Hepatocyte (in vitro differentiated cells): ENCODE measurements at regions not wholly inside any gene's neighbourhood (a gene's known extent, or its start where the extent isn't known, plus 50 kb on each side); places are given as distances from the start of the nearest gene placed in this dataset.
A peak's percentile ranks its signal among the peaks of the same experiment; 100 is the strongest.

Source experiments
- DNase-seq: peaks from one replicate; pipeline ENCODE4 v3.0.0-alpha.2; 2016; ENCODE audit warnings: low spot score
- H2AFZ ChIP-seq: fragments of 200-600 bp; sonication (generic); 2 replicates; pipeline ENCODE4 v1.6.0; 2016; ENCODE audit warnings: antibody characterized with exemption, mild to moderate bottlenecking
- H3K27ac ChIP-seq: fragments of 200-600 bp; sonication (generic); 2 replicates; pipeline ENCODE4 v1.5.1; 2016; ENCODE audit warnings: mild to moderate bottlenecking
- H3K27me3 ChIP-seq: fragments of 200-600 bp; sonication (generic); 2 replicates; pipeline ENCODE4 v1.6.1; 2016
- H3K36me3 ChIP-seq: fragments of 200-600 bp; sonication (generic); replicated peaks from 2 replicates; pipeline ENCODE4 v1.5.1; 2016; ENCODE audit warnings: low read depth; ENCODE audit not compliant: insufficient read depth
- H3K4me1 ChIP-seq: fragments of 200-600 bp; sonication (generic); 2 replicates; pipeline ENCODE4 v1.5.1; 2016; ENCODE audit warnings: mild to moderate bottlenecking, moderate library complexity; ENCODE audit not compliant: insufficient read depth
- H3K4me2 ChIP-seq: fragments of 200-600 bp; sonication (generic); 2 replicates; pipeline ENCODE4 v1.6.0; 2016
- H3K4me3 ChIP-seq: fragments of 200-600 bp; sonication (generic); 2 replicates; pipeline ENCODE4 v1.5.1; 2016; ENCODE audit warnings: mild to moderate bottlenecking
- H3K79me2 ChIP-seq: fragments of 200-600 bp; sonication (generic); 2 replicates; pipeline ENCODE4 v1.6.0; 2017; ENCODE audit warnings: mild to moderate bottlenecking
- H3K9me2 ChIP-seq: fragments of 200-600 bp; sonication (generic); replicated peaks from 2 replicates; pipeline ENCODE4 v1.6.0; 2017; ENCODE audit warnings: mild to moderate bottlenecking; ENCODE audit not compliant: insufficient read depth
- H3K9me3 ChIP-seq: fragments of 200-600 bp; sonication (generic); 2 replicates; pipeline ENCODE4 v1.5.1; 2016; ENCODE audit warnings: low read depth, mild to moderate bottlenecking
- H4K20me1 ChIP-seq: fragments of 200-600 bp; sonication (generic); 2 replicates; pipeline ENCODE4 v1.6.0; 2016; ENCODE audit warnings: mild to moderate bottlenecking; ENCODE audit not compliant: insufficient read depth, poor library complexity, severe bottlenecking
- EZH2 ChIP-seq: fragments of 200-600 bp; sonication (generic); IDR thresholded peaks from 2 replicates; pipeline ENCODE4 v1.6.1; 2016; ENCODE audit warnings: antibody characterized with exemption, mild to moderate bottlenecking, borderline replicate concordance
- EZH2phosphoT487 ChIP-seq: fragments of 200-600 bp; sonication (generic); IDR thresholded peaks from one replicate; pipeline ENCODE4 v1.6.1; 2018; ENCODE audit warnings: antibody characterized with exemption, mild to moderate bottlenecking, low read depth, moderate library complexity; ENCODE audit not compliant: unreplicated experiment, severe bottlenecking
- WGBS: methylation state at CpG from one replicate; pipeline ENCODE4 v1.1.6; 2016; ENCODE audit warnings: low lambda C conversion rate; ENCODE audit errors: missing lambda C conversion rate; 5-methylcytosine and 5-hydroxymethylcytosine counted together
- TF ChIP-seq, protein P1 (sequence below): fragments of 200-600 bp; sonication (generic); IDR thresholded peaks from 2 replicates; pipeline ENCODE4 v1.5.1; 2016; ENCODE audit warnings: antibody characterized with exemption, mild to moderate bottlenecking; ENCODE audit not compliant: poor library complexity

DNA sequence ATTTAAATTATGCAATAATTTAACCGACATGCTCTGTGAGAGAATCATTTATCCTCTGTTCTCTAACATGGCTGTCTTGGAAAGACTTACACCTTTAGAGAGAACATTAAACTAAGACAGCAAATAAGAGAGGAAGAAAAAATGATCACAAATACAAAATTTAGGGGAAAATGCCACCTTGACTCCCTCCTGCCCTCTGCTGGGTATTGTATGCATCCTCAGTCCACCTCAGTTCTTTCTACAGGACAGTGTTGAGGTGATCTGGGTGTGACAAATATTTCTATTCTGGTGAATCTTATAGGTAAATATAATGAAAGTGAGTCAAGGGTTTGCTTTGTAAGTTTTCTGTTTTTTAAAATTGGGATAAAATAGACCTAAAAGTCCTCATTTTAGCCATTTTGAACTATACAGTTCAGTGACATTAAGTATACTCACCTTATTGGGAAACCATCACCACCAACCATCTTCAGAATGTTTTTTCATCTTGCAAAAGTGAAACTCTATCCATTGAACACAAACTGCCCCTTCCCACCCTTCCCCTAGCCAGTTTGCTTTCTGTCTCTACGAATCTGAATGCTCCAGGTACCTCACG is 61.5 kb upstream of the ELMO1 start:
- Histone ChIP-seq H3K4me3 (no peak overlapping the region), H4K20me1 (no peaks in the 10 kb centered on the region), H2AFZ (no peak overlapping the region), H3K36me3 (no peaks in the 10 kb centered on the region), H3K9me3 (no peaks in the 10 kb centered on the region), H3K4me1 (no peaks in the 10 kb centered on the region), H3K27ac (no peak overlapping the region), H3K9me2 (no peaks in the 10 kb centered on the region), H3K4me2 (no peak overlapping the region), H3K79me2 (no peaks in the 10 kb centered on the region), H3K27me3 (no peaks in the 10 kb centered on the region)
- WGBS = 90% methylated on average over 3 of the region's 3 CpGs
- TF ChIP-seq EZH2phosphoT487 = no peak
- TF ChIP-seq EZH2 = no peak
- TF ChIP-seq, protein P1, sequence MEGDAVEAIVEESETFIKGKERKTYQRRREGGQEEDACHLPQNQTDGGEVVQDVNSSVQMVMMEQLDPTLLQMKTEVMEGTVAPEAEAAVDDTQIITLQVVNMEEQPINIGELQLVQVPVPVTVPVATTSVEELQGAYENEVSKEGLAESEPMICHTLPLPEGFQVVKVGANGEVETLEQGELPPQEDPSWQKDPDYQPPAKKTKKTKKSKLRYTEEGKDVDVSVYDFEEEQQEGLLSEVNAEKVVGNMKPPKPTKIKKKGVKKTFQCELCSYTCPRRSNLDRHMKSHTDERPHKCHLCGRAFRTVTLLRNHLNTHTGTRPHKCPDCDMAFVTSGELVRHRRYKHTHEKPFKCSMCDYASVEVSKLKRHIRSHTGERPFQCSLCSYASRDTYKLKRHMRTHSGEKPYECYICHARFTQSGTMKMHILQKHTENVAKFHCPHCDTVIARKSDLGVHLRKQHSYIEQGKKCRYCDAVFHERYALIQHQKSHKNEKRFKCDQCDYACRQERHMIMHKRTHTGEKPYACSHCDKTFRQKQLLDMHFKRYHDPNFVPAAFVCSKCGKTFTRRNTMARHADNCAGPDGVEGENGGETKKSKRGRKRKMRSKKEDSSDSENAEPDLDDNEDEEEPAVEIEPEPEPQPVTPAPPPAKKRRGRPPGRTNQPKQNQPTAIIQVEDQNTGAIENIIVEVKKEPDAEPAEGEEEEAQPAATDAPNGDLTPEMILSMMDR = peak; percentile 54
- DNase-seq = peak; percentile 28

DNA sequence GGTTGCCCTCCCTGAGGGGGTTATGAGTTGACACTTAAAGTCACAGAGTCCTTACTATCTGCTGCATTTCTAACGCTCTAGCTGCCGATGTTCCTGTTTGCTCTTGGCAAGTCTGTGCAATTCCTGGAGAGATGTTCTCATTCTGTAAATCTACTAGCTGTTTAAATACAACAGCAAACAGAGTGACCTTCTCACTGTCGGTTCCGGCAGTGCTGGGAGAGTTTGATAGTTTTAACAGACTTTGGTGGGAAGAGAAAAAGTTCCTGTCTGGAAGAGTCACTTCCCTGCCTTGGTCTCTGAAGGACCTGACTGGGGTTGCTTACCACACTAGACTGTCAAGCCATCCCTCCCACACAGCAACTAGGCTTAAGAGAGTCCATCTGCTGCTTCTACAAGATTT is 63.3 kb upstream of the ELMO1 start:
- Histone ChIP-seq H3K4me1 (no peaks in the 10 kb centered on the region), H4K20me1 (no peaks in the 10 kb centered on the region), H3K79me2 (no peaks in the 10 kb centered on the region), H3K27ac (no peak overlapping the region), H3K36me3 (no peaks in the 10 kb centered on the region), H3K9me3 (no peaks in the 10 kb centered on the region), H2AFZ (no peak overlapping the region), H3K4me3 (no peak overlapping the region), H3K9me2 (no peaks in the 10 kb centered on the region), H3K27me3 (no peaks in the 10 kb centered on the region), H3K4me2 (no peak overlapping the region)
- 62% methylated on average over 4 of the region's 4 CpGs for WGBS
- no peak for DNase-seq
- TF ChIP-seq EZH2 (no peak), EZH2phosphoT487 (no peak)
- TF ChIP-seq, protein P1 = no peak

DNA sequence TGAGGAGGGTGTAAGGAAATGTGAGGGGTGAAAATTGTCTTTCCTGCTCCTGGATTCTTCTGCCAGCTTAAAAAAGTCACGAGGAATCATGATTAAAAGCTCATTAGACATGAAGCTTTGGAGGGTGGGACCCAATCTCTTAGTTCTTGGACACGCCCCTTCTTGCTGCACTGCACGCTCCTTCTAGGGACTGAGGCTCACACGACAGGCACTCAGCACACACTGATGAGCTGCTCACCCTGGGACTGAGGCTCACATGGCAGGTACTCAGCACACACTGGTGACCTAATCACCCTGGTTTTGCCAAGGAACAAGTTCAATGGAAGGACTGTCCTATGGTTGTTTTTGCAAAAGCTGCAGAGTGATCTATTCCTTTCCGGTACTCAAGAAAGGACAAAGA is 65.8 kb upstream of the ELMO1 start:
- no peak overlapping the region for H3K27ac ChIP-seq
- no peak overlapping the region for H2AFZ ChIP-seq
- TF ChIP-seq, protein P1 = no peak
- no peak for TF ChIP-seq EZH2
- no peak for DNase-seq
- H3K9me2 ChIP-seq = no peaks in the 10 kb centered on the region
- H3K27me3 ChIP-seq = no peaks in the 10 kb centered on the region
- 81% methylated on average over 5 of the region's 5 CpGs for WGBS
- H3K79me2 ChIP-seq = no peaks in the 10 kb centered on the region
- no peaks in the 10 kb centered on the region for H3K9me3 ChIP-seq
- H3K4me2 ChIP-seq = no peak overlapping the region
- H3K4me1 ChIP-seq = no peaks in the 10 kb centered on the region
- no peak overlapping the region for H3K4me3 ChIP-seq
- H3K36me3 ChIP-seq = no peaks in the 10 kb centered on the region
- no peaks in the 10 kb centered on the region for H4K20me1 ChIP-seq

DNA sequence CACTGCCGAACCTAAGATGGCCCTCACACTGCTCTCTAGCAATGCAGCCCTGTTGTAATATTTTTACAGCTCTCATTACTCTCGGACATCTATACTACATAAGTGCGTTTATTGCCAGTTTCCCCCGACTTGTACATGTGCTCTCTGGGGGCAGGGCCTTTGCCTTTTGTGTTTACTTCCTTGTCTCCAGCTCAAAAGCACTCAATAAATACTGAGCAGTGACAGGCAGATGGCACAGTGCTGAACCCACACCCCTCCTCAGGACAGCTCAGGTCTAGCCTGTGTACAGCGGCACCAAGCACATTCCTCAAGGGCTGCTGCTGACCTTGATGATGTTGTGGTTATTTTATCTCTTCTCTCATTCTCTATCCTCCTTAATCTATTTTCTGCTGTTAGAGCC is 68.0 kb upstream of the ELMO1 start:
- Histone ChIP-seq H3K4me1 (no peaks in the 10 kb centered on the region), H4K20me1 (no peaks in the 10 kb centered on the region), H2AFZ (no peak overlapping the region), H3K79me2 (no peaks in the 10 kb centered on the region), H3K27ac (no peak overlapping the region), H3K36me3 (no peaks in the 10 kb centered on the region), H3K27me3 (no peaks in the 10 kb centered on the region), H3K4me3 (no peak overlapping the region), H3K9me3 (no peaks in the 10 kb centered on the region), H3K9me2 (no peaks in the 10 kb centered on the region), H3K4me2 (no peak overlapping the region)
- TF ChIP-seq EZH2 (no peak), EZH2phosphoT487 (no peak)
- TF ChIP-seq, protein P1 = no peak
- WGBS = 22% methylated on average over 5 of the region's 5 CpGs
- peak; percentile 29 for DNase-seq
